ENCODE measurements at regions not wholly inside any gene's neighbourhood (a gene's known extent, or its start where the extent isn't known, plus 50 kb on each side); places are given as distances from the start of the nearest gene placed in this dataset.

- Histone ChIP-seq H3K27ac (no peak overlapping the region), H3K27me3 (no peaks in the 10 kb centered on the region), H3K4me1 (ENCODE audit: insufficient read depth) (no peaks in the 10 kb centered on the region), H3K4me3 (no peak overlapping the region), H3K36me3 (no peaks in the 10 kb centered on the region), H3K9me3 (no peaks in the 10 kb centered on the region)
- TF ChIP-seq POLR2A (IDR thresholded peaks at IDR 0.05) (no peak), CTCF (IDR thresholded peaks at IDR 0.05) (no peak), EP300 (IDR thresholded peaks at IDR 0.05) (no peak)
- 56 to 65% (median 59%) methylated on average over 2 of the region's 2 CpGs for WGBS, 3 donors
- no peak for DNase-seq
- intact Hi-C loops (cut with DNase I) = no loop called here
Measured at GRCh38 chr17:70691150-70691549, 521.8 kb downstream of the KCNJ2 start.

- H3K27ac ChIP-seq = no peak overlapping the region
- no peak for TF ChIP-seq POLR2A (IDR thresholded peaks at IDR 0.05)
- no peak for TF ChIP-seq EP300 (IDR thresholded peaks at IDR 0.05)
- TF ChIP-seq CTCF (IDR thresholded peaks at IDR 0.05) = no peak
- intact Hi-C loops (cut with DNase I) = no loop called here
- no peaks in the 10 kb centered on the region for H3K9me3 ChIP-seq
- no peaks in the 10 kb centered on the region for H3K27me3 ChIP-seq
- H3K4me3 ChIP-seq = no peak overlapping the region
- WGBS, 3 donors = 52 to 61% (median 57%) methylated on average over 2 of the region's 2 CpGs
- no peaks in the 10 kb centered on the region for H3K36me3 ChIP-seq
- H3K4me1 ChIP-seq (ENCODE audit: insufficient read depth) = no peaks in the 10 kb centered on the region
- DNase-seq = no peak
Measured at GRCh38 chr17:70699408-70699807, 530.1 kb downstream of the KCNJ2 start.

GRCh38 chr17:70702683-70703255, 533.4 kb downstream of the KCNJ2 start:
- Histone ChIP-seq H3K4me3 (no peak overlapping the region), H3K4me1 (ENCODE audit: insufficient read depth) (no peaks in the 10 kb centered on the region), H3K27me3 (no peaks in the 10 kb centered on the region), H3K36me3 (no peaks in the 10 kb centered on the region), H3K27ac (no peak overlapping the region), H3K9me3 (no peaks in the 10 kb centered on the region)
- intact Hi-C loops (cut with DNase I) = no loop called here
- WGBS, 3 donors = 14 to 21% (median 16%) methylated on average over 3 of the region's 3 CpGs
- TF ChIP-seq CTCF (IDR thresholded peaks at IDR 0.05) = no peak
- TF ChIP-seq EP300 (IDR thresholded peaks at IDR 0.05) = no peak
- TF ChIP-seq POLR2A (IDR thresholded peaks at IDR 0.05) = no peak
- no peak for DNase-seq

- H3K36me3 ChIP-seq = no peaks in the 10 kb centered on the region
- TF ChIP-seq POLR2A (IDR thresholded peaks at IDR 0.05) (no peak), CTCF (IDR thresholded peaks at IDR 0.05) (no peak), EP300 (IDR thresholded peaks at IDR 0.05) (no peak)
- no peaks in the 10 kb centered on the region for H3K9me3 ChIP-seq
- no peak overlapping the region for H3K27ac ChIP-seq
- no peaks in the 10 kb centered on the region for H3K4me1 ChIP-seq (ENCODE audit: insufficient read depth)
- 10 to 21% (median 12%) methylated on average over 7 of the region's 7 CpGs for WGBS, 3 donors
- intact Hi-C loops (cut with DNase I) = loop anchor here in 1 of 4 donors (5.0 kb wide), 1 partner anchor 612 kb away; no protein-coding TSS in a partner anchor
- DNase-seq = no peak
- H3K4me3 ChIP-seq = no peak overlapping the region
- H3K27me3 ChIP-seq = no peaks in the 10 kb centered on the region
Measured at GRCh38 chr17:70709596-70709995, 540.3 kb downstream of the KCNJ2 start.

All from ovary (tissue), 7 donors.